Astrocyte of the spinal cord (primary cell): ENCODE measurements at regions not wholly inside any gene's neighbourhood (a gene's known extent, or its start where the extent isn't known, plus 50 kb on each side); places are given as distances from the start of the nearest gene placed in this dataset.

Source experiments
- DNase-seq: peaks from one replicate; pipeline ENCODE4 v3.0.0; 2011; ENCODE audit warnings: low read depth, low spot score
- H3K4me3 ChIP-seq: 2 replicates; pipeline ENCODE4 v1.5.1; 2011; ENCODE audit warnings: low read depth, mild to moderate bottlenecking, low read length, moderate library complexity
- in situ Hi-C: cut with HindIII; loops from 2 replicates; pipeline ENCODE4 v1.10.0; 2017; ENCODE audit warnings: low sequenced_read_pairs
- TF ChIP-seq, protein P1 (sequence below): IDR thresholded peaks from 2 replicates; pipeline ENCODE4 v1.5.1; 2012; ENCODE audit warnings: low read depth, mild to moderate bottlenecking, low read length, inconsistent platforms

DNA sequence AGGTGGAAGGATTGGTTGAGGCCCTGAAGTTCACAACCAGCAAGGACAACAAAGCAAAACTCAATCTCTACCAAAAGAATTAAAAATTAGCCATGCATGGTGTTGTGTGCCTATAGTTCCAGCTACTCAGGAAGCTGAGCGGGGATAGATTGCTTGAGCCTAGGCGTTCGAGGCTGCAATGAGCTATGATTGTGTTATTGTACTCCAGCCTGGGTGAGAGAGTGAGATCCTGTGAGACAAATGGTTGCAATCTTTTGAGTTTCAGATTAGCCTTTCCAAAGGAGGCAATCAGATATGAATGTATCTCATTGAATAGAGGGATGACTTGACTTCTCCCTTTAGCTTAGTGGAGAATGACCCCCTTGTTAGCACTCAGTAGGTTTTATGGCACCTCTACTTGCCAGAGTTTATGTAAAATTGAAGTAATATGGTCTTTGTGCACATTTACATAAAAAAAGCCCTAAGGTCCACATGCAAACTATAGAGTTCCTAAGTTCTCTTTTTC, 105.6 kb upstream of the OLFM3 start:
- TF ChIP-seq, protein P1, sequence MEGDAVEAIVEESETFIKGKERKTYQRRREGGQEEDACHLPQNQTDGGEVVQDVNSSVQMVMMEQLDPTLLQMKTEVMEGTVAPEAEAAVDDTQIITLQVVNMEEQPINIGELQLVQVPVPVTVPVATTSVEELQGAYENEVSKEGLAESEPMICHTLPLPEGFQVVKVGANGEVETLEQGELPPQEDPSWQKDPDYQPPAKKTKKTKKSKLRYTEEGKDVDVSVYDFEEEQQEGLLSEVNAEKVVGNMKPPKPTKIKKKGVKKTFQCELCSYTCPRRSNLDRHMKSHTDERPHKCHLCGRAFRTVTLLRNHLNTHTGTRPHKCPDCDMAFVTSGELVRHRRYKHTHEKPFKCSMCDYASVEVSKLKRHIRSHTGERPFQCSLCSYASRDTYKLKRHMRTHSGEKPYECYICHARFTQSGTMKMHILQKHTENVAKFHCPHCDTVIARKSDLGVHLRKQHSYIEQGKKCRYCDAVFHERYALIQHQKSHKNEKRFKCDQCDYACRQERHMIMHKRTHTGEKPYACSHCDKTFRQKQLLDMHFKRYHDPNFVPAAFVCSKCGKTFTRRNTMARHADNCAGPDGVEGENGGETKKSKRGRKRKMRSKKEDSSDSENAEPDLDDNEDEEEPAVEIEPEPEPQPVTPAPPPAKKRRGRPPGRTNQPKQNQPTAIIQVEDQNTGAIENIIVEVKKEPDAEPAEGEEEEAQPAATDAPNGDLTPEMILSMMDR, result no peak
- DNase-seq, result no peak
- H3K4me3 ChIP-seq, result no peak overlapping the region
- in situ Hi-C loops, result no loop called here

DNA sequence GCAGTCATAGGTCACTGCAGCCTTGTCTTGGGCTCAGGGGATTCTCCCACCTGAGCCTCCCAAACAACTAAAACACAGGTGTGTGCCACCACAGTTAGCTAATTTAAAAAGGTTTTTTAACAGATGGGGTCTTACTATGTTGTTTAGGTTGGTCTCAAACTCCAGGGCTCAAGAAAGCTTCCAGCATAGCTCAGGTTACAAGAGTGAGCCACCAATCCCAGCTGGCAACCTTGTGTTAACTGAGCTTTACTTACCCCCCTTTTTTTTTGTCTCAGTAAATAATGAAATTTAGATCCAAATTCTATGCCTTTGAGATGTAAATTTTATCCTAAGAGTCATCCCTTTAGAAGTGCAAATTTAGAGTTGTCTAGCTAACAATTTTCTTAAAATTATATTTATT, 103.9 kb upstream of the OLFM3 start:
- in situ Hi-C loops, result no loop called here
- H3K4me3 ChIP-seq, result no peak overlapping the region
- TF ChIP-seq, protein P1, result no peak
- DNase-seq, result no peak

DNA sequence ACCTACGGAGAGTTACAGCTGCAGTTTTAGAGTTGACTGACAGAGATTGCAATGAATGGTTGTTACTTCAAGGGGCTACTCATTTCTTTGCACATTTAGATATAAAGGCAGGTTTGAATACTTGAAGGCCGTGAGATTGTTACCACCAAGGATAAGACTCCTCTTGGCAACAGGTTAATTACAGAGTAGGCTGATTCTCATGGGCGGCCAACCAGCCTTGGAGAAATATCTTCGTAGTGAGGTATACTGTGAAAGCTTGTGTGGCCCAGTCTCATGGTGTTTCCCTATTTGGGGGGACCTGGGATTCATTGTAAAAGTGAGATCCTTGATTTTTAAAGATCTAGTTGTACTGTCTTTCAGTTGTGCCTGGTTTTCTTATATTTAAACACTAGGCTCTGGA, 103.2 kb upstream of the OLFM3 start:
- in situ Hi-C loops, result no loop called here
- no peak overlapping the region for H3K4me3 ChIP-seq
- TF ChIP-seq, protein P1, result no peak
- DNase-seq, result no peak

DNA sequence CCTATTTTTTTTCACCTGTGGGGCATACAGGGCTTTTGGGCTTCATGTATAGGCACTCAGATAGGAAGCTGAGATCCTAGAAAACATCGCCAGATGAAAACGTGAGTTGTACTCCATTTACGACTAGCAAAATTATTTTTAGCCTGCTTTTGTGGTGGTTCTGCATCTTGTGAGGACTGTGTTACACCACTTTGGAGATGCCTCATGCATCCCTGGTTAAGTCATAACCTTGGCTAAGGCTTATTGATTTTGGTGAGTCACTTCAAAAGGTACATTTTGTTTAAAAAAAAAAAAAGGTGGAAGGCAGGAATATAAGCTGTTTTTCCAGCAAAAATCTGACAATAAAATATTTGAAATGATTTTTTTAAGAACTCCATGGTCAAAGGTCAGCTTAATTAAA, 101.8 kb upstream of the OLFM3 start:
- TF ChIP-seq, protein P1, result no peak
- no peak for DNase-seq
- H3K4me3 ChIP-seq, result no peak overlapping the region
- in situ Hi-C loops, result no loop called here

DNA sequence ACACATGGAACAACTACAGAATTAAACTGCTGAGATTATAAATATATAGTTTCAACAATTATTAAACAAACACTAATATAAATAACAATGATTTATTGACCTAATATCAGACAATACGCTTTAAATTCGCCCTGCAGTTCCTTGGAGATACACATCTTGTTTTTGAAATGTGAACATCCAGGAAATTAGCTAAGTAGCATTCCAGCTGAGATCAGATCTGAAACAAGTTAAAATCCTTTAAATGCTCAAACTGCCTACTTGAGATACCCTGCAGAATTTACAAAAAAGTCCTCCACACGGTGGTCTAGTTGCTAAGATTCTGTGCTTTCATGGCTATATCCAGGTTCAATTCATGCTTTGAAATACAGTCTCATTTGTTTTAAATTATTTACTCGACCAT, 101.4 kb upstream of the OLFM3 start:
- in situ Hi-C loops, result no loop called here
- no peak overlapping the region for H3K4me3 ChIP-seq
- no peak for DNase-seq
- TF ChIP-seq, protein P1, result no peak

DNA sequence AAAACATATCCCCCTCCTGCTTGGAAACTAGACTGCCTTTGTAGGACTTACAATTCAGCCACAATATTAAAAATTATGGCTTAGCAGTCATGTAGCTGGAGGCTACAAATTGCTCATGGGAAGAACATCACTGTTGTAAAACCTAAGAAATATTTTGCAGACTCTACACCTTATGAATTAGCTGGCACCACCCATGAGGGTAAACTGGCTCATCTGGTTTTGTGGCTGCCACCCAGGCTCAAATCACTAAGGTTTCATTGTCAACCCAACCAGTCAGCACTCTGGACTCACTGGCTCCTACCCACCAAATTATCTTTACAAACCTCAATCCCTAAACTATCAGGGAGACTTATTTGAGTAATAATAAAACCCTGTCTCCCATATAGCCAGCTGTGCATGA, 100.7 kb upstream of the OLFM3 start:
- in situ Hi-C loops, result no loop called here
- DNase-seq, result no peak
- H3K4me3 ChIP-seq, result no peak overlapping the region
- TF ChIP-seq, protein P1, result no peak

DNA sequence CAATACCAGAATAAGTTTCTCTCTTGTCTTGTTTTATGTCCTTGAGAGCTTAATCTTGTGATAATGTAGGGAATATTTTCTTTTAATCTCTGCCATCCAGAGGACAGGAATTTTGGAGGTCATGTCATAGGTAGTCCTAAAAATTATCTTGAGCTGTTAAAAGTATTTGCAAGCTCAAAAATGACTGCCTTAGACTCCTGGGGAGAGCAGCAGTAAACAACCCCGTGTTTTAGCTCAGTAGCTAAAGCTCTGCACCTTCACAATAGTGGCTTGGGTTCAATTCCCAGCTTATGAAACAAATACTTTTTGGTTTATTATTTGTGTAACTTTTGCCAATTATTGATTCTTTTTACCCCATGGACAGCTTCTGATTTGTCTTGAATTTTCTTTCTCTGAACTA, 99.4 kb upstream of the OLFM3 start:
- H3K4me3 ChIP-seq, result no peak overlapping the region
- TF ChIP-seq, protein P1, result no peak
- no peak for DNase-seq
- in situ Hi-C loops, result no loop called here
